Prostate gland (tissue), 2 donors: ENCODE measurements at regions not wholly inside any gene's neighbourhood (a gene's known extent, or its start where the extent isn't known, plus 50 kb on each side); places are given as distances from the start of the nearest gene placed in this dataset.
"Not testable (repeated sequence)": the region's sequence is repeated elsewhere in the genome, so short reads cannot be mapped to it uniquely, and the experiment has no call there.

Source experiments
- DNase-seq: peaks from one replicate; pipeline ENCODE4 v3.0.0-alpha.2; 2019; ENCODE audit warnings: low spot score
- H3K27ac ChIP-seq, 2 donors: fragments of 200-600 bp; sonication (generic); 2 replicates each; pipeline ENCODE4 v1.5.1; 2017 to 2019
- H3K27me3 ChIP-seq: fragments of 200-600 bp; sonication (generic); replicated peaks from 2 replicates; pipeline ENCODE4 v1.5.1; 2019; ENCODE audit not compliant: insufficient read depth
- H3K36me3 ChIP-seq, 2 donors: fragments of 200-600 bp; sonication (generic); 1 replicate in 1 of 2; 2 replicates in 1 of 2; pipeline versions ENCODE4 v1.5.1 to v1.8.1; 2017 to 2019
- H3K4me1 ChIP-seq: fragments of 200-600 bp; sonication (generic); replicated peaks from 2 replicates; pipeline ENCODE4 v1.5.1; 2019
- H3K4me3 ChIP-seq, 2 donors: fragments of 200-600 bp; sonication (generic); 2 replicates each; pipeline ENCODE4 v1.5.1; 2017 to 2019
- H3K9me3 ChIP-seq: fragments of 200-600 bp; sonication (generic); 2 replicates; pipeline ENCODE4 v1.5.1; 2017
- POLR2A ChIP-seq: fragments of 450-650 bp; IDR thresholded peaks from one replicate; pipeline ENCODE4 v1.6.1; 2016; ENCODE audit warnings: antibody characterized with exemption, mild to moderate bottlenecking
- POLR2AphosphoS5 ChIP-seq: sonication (generic); formaldehyde crosslinking; IDR thresholded peaks from one replicate; pipeline ENCODE4 v1.6.1; 2017; ENCODE audit warnings: antibody characterized with exemption
- WGBS: methylation state at CpG from one replicate; pipeline ENCODE4 v1.1.5; 2018; 5-methylcytosine and 5-hydroxymethylcytosine counted together
- intact Hi-C: fragments of 100-400 bp; cut with DNase I; formaldehyde crosslinking; loops from one replicate; pipeline ENCODE4 v1.14.2; 2022
- TF ChIP-seq, protein P1 (sequence below), 4 experiments: fragments of 200-600 bp in 2 of 4; fragments of 450-650 bp in 2 of 4; sonication (generic) in 2 of 4; IDR thresholded peaks; 1 replicate in 3 of 4; 2 replicates in 1 of 4; pipeline ENCODE4 v1.5.1; 2016 to 2019; ENCODE audit warnings: antibody characterized with exemption in 4 of 4, mild to moderate bottlenecking in 2 of 4, moderate library complexity in 2 of 4

DNA sequence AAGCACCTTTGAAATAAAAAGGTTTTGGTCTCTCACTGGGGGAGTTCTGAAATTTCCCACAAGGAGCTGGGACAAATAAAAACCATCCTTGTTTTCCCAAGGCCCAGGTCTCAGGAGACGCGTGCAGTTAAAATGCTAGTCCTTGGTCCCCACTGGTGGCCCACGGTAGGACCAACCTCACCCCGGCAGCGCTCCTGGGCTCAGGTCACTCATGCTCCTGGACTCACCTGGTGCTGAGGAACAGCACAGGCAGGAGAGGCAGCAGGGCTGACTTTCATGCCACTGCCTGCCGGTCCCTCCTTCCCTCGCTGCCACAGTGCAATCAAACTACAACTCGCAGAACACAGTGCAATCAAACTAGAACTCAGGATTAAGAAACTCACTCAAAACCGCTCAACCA is 356.8 kb upstream of the CCDC179 start:
- WGBS, result 84% methylated on average over 9 of the region's 9 CpGs
- no peak for DNase-seq
- no peak overlapping the region for H3K4me3 ChIP-seq

DNA sequence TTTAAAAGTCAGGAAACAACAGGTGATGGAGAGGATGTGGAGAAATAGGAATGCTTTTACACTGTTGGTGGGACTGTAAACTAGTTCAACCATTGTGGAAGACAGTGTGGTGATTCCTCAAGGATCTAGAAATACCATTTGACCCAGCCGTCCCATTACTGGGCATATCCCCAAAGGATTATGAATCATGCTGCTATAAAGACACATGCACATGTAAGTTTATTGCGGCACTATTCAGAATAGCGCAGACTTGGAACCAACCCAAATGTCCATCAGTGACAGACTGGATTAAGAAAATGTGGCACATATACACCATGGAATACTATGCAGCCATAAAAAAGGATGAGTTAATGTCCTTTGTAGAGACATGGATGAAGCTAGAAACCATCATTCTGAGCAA is 359.8 kb upstream of the CCDC179 start:
- H3K27me3 ChIP-seq, H3K4me1 ChIP-seq, H3K27ac ChIP-seq, H3K9me3 ChIP-seq, DNase-seq, H3K36me3 ChIP-seq, H3K4me3 ChIP-seq, intact Hi-C loops: not testable (repeated sequence)
- WGBS, result 81% methylated on average over 3 of the region's 3 CpGs

More for the DNA sequence above, 356.8 kb upstream of the CCDC179 start:
- no peak overlapping the region for H3K27ac ChIP-seq
- intact Hi-C loops, result no loop called here
- no peaks in the 10 kb centered on the region for H3K9me3 ChIP-seq
- TF ChIP-seq POLR2AphosphoS5, result no peak
- TF ChIP-seq POLR2A, result no peak
- TF ChIP-seq, protein P1, sequence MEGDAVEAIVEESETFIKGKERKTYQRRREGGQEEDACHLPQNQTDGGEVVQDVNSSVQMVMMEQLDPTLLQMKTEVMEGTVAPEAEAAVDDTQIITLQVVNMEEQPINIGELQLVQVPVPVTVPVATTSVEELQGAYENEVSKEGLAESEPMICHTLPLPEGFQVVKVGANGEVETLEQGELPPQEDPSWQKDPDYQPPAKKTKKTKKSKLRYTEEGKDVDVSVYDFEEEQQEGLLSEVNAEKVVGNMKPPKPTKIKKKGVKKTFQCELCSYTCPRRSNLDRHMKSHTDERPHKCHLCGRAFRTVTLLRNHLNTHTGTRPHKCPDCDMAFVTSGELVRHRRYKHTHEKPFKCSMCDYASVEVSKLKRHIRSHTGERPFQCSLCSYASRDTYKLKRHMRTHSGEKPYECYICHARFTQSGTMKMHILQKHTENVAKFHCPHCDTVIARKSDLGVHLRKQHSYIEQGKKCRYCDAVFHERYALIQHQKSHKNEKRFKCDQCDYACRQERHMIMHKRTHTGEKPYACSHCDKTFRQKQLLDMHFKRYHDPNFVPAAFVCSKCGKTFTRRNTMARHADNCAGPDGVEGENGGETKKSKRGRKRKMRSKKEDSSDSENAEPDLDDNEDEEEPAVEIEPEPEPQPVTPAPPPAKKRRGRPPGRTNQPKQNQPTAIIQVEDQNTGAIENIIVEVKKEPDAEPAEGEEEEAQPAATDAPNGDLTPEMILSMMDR (IDR thresholded peaks at IDR 0.05), result no peak
- H3K4me1 ChIP-seq, result no peaks in the 10 kb centered on the region
- H3K36me3 ChIP-seq, result no peaks in the 10 kb centered on the region
- H3K27me3 ChIP-seq, result no peaks in the 10 kb centered on the region

DNA sequence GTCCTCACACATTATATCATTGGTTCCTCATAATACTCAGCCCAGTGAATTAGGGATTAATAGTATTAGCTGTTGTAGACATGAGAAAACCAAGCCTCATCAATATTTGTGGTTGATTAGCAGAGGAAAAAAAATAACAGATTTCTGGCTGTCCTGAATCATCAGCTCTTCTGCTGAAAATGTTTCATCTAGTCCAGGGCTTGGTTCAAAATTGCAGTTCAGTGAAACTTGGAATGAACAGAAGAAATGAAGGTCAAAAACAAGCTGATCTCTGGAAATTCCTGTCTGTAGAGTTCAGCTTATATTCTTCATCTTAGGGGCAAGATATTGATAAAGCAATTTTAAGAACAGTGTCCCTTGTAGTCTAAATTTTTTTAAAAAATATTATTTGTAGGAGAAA is 361.1 kb upstream of the CCDC179 start:
- no peak for TF ChIP-seq POLR2AphosphoS5
- TF ChIP-seq, protein P1 (IDR thresholded peaks at IDR 0.05), result no peak
- TF ChIP-seq POLR2A, result no peak
- intact Hi-C loops, result no loop called here
- H3K9me3 ChIP-seq, result no peaks in the 10 kb centered on the region

DNA sequence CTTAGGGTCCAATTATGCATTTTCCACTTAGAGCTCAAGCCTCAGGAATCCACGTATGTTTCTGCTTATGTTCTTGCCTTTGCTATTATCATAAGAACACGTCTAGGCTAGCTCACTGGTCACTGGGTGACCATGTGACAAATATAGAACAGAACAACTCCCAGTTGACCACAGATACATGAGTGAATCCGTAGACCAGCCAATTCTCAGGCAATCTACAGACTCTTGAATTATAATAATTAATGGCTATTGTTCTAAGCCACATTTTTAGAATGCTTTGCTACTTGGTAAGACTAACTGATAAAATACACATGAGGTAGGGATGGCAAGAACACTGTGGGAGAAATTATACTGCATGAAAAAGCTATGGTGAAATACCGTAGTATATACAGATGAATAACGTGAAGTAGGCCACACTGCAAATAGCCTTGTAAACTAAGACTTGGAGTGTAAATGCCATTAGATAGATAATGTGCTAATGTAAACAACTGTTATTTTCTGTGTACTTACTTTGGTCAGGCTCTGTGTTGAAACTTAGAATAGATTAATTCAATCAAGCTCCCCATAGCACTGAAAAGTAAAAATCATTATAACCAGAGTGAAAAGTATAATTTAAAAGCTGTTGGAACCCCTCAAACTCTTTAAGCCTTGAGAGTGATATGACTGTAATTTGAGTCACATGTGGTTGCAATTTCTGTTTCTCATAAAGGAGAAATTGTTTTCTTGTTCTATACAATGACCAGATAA is 366.2 kb upstream of the CCDC179 start:
- Histone ChIP-seq H3K36me3 (no peaks in the 10 kb centered on the region), H3K27me3 (no peaks in the 10 kb centered on the region), H3K4me3 (no peak overlapping the region), H3K9me3 (no peaks in the 10 kb centered on the region), H3K27ac (no peak overlapping the region), H3K4me1 (no peaks in the 10 kb centered on the region)
- no peak for DNase-seq
- TF ChIP-seq POLR2AphosphoS5 (no peak), POLR2A (no peak)
- TF ChIP-seq, protein P1 (IDR thresholded peaks at IDR 0.05), result no peak
- intact Hi-C loops, result no loop called here
- WGBS, result 74% methylated on average over 5 of the region's 5 CpGs

More for the DNA sequence above, 361.1 kb upstream of the CCDC179 start:
- no peaks in the 10 kb centered on the region for H3K27me3 ChIP-seq
- H3K4me1 ChIP-seq, result no peaks in the 10 kb centered on the region
- DNase-seq, result no peak
- H3K36me3 ChIP-seq, result no peaks in the 10 kb centered on the region
- H3K27ac ChIP-seq, result no peak overlapping the region
- H3K4me3 ChIP-seq, result no peak overlapping the region

DNA sequence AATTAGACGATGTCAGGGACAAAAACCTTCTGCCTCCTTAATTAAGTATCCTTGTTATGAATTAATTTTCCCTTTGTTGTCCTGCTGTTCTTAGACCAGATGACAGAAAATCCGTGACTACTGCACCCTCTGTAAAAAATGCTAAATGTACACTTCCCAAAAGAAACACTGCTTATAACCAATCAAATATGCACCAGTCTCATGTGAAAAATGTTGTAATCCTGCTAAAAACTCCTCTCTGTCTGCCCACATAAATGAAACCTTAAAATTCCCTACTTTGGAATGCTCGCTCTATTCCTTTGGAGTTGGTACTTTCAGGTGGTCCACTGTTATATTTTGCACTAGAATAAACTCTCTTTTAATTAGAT is 366.8 kb upstream of the CCDC179 start:
- intact Hi-C loops, result no loop called here
- H3K27ac ChIP-seq, result no peak overlapping the region
- H3K9me3 ChIP-seq, result no peaks in the 10 kb centered on the region
- WGBS, result 33% methylated on average over 3 of the region's 3 CpGs
- no peaks in the 10 kb centered on the region for H3K36me3 ChIP-seq
- no peak for DNase-seq
- no peaks in the 10 kb centered on the region for H3K4me1 ChIP-seq
- TF ChIP-seq, protein P1 (IDR thresholded peaks at IDR 0.05), result no peak
- TF ChIP-seq POLR2A (no peak), POLR2AphosphoS5 (no peak)
- no peak overlapping the region for H3K4me3 ChIP-seq
- H3K27me3 ChIP-seq, result no peaks in the 10 kb centered on the region
